ENCODE measurements at regions not wholly inside any gene's neighbourhood (a gene's known extent, or its start where the extent isn't known, plus 50 kb on each side); places are given as distances from the start of the nearest gene placed in this dataset.

DNA sequence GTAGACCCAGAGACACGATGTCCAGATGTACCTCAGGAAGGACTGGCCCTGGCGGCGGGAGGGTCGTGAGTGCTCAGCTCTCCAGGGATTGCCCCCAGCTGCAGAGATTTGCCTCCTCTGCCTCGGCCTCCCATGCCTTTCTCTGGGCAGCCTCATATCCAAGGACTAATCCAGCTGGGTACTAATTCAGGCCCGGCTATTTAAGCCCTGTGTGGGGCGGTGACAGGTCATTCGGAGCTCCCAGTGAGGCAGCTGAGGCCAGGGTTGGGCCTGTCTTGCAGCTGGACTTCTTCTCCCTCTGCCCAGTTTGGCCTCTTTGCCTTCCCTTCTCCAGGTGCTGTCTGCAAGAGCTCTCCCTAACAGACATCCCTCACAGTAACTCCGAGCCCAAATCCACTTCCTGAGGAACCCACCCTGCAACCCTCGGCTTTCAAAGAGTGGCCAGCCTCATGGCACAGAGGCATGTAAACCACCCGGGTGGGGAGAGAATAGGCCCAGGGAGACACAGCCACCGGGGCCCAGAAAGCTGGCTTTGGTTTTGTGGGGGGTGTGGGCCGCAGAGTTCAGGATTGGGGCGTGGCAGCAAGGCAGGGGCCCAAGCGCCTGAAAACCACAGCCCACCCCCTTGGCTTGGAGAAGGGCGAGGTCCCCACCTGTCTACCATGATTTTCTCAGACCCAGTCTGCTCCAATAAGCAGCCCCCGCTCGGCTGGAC is 85.8 kb downstream of the PPCDC start (continued):
- TF ChIP-seq, protein P1, sequence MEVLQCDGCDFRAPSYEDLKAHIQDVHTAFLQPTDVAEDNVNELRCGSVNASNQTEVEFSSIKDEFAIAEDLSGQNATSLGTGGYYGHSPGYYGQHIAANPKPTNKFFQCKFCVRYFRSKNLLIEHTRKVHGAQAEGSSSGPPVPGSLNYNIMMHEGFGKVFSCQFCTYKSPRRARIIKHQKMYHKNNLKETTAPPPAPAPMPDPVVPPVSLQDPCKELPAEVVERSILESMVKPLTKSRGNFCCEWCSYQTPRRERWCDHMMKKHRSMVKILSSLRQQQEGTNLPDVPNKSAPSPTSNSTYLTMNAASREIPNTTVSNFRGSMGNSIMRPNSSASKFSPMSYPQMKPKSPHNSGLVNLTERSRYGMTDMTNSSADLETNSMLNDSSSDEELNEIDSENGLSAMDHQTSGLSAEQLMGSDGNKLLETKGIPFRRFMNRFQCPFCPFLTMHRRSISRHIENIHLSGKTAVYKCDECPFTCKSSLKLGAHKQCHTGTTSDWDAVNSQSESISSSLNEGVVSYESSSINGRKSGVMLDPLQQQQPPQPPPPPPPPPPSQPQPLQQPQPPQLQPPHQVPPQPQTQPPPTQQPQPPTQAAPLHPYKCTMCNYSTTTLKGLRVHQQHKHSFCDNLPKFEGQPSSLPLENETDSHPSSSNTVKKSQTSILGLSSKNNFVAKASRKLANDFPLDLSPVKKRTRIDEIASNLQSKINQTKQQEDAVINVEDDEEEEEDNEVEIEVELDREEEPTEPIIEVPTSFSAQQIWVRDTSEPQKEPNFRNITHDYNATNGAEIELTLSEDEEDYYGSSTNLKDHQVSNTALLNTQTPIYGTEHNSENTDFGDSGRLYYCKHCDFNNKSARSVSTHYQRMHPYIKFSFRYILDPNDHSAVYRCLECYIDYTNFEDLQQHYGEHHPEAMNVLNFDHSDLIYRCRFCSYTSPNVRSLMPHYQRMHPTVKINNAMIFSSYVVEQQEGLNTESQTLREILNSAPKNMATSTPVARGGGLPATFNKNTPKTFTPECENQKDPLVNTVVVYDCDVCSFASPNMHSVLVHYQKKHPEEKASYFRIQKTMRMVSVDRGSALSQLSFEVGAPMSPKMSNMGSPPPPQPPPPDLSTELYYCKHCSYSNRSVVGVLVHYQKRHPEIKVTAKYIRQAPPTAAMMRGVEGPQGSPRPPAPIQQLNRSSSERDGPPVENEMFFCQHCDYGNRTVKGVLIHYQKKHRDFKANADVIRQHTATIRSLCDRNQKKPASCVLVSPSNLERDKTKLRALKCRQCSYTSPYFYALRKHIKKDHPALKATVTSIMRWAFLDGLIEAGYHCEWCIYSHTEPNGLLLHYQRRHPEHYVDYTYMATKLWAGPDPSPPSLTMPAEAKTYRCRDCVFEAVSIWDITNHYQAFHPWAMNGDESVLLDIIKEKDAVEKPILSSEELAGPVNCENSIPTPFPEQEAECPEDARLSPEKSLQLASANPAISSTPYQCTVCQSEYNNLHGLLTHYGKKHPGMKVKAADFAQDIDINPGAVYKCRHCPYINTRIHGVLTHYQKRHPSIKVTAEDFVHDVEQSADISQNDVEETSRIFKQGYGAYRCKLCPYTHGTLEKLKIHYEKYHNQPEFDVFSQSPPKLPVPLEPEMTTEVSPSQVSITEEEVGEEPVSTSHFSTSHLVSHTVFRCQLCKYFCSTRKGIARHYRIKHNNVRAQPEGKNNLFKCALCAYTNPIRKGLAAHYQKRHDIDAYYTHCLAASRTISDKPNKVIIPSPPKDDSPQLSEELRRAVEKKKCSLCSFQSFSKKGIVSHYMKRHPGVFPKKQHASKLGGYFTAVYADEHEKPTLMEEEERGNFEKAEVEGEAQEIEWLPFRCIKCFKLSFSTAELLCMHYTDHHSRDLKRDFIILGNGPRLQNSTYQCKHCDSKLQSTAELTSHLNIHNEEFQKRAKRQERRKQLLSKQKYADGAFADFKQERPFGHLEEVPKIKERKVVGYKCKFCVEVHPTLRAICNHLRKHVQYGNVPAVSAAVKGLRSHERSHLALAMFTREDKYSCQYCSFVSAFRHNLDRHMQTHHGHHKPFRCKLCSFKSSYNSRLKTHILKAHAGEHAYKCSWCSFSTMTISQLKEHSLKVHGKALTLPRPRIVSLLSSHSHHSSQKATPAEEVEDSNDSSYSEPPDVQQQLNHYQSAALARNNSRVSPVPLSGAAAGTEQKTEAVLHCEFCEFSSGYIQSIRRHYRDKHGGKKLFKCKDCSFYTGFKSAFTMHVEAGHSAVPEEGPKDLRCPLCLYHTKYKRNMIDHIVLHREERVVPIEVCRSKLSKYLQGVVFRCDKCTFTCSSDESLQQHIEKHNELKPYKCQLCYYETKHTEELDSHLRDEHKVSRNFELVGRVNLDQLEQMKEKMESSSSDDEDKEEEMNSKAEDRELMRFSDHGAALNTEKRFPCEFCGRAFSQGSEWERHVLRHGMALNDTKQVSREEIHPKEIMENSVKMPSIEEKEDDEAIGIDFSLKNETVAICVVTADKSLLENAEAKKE (CRISPR knock-in tag; IDR thresholded peaks at IDR 0.05): no peak

DNA sequence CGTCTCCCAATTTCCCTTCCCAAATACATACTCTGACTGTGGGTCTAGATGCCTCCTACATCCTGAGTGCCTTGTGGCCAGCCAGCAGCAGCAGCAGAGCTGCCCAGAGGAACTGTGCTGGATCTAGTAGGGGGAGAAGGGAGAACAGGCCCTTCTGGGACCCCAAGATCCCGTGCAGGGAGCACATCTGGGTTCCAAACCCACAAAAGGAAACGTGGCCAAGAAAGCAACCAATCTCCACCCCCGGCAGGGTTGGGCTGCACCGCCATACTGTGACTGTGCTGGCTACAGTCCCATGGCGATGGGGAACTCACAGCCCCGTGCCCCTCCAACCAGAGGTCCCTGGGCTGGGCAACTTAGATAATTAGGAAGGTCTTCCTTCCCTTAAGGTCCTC is 86.3 kb downstream of the PPCDC start:
- Mint-ChIP-seq H3K4me3 (no peak overlapping the region), H3K4me1 (no peaks in the 10 kb centered on the region), H3K27ac (no peak overlapping the region), H3K36me3 (ENCODE audit: low read depth) (peaks cover 3% of the 10 kb centered on the region; the same call in 1 of the 3 replicates), H3K9me3 (peaks cover 9% of the 10 kb centered on the region; the same call in 2 of the 3 replicates), H3K27me3 (ENCODE audit: insufficient read depth, low read depth, poor library complexity) (peaks cover 13% of the 10 kb centered on the region)
- DNase-seq (ENCODE audit: low spot score) (no peak), ATAC-seq (no peak)
- no peaks in the 10 kb centered on the region for H3K9me2 ChIP-seq (ENCODE audit: insufficient read depth)
- H3K27ac ChIP-seq (ENCODE audit: low read depth): no peak overlapping the region
- no peaks in the 10 kb centered on the region for H3K4me1 ChIP-seq (ENCODE audit: insufficient read depth)
- TF ChIP-seq CREB1 (CRISPR knock-in tag; IDR thresholded peaks at IDR 0.05; ENCODE audit: low read depth) (no peak), JUNB (IDR thresholded peaks at IDR 0.05; ENCODE audit: unreplicated experiment) (no peak), STAT1 (IDR thresholded peaks at IDR 0.05; ENCODE audit: unreplicated experiment) (no peak), EZH2 (IDR thresholded peaks at IDR 0.05; ENCODE audit: low read depth, unreplicated experiment) (no peak), ZNF331 (CRISPR knock-in tag; IDR thresholded peaks at IDR 0.05; ENCODE audit: low read depth) (no peak), EZH2phosphoT487 (IDR thresholded peaks at IDR 0.05; ENCODE audit: unreplicated experiment) (no peak), POLR2AphosphoS5 (IDR thresholded peaks at IDR 0.05; ENCODE audit: low read depth) (no peak)
- TF ChIP-seq, protein P2, sequence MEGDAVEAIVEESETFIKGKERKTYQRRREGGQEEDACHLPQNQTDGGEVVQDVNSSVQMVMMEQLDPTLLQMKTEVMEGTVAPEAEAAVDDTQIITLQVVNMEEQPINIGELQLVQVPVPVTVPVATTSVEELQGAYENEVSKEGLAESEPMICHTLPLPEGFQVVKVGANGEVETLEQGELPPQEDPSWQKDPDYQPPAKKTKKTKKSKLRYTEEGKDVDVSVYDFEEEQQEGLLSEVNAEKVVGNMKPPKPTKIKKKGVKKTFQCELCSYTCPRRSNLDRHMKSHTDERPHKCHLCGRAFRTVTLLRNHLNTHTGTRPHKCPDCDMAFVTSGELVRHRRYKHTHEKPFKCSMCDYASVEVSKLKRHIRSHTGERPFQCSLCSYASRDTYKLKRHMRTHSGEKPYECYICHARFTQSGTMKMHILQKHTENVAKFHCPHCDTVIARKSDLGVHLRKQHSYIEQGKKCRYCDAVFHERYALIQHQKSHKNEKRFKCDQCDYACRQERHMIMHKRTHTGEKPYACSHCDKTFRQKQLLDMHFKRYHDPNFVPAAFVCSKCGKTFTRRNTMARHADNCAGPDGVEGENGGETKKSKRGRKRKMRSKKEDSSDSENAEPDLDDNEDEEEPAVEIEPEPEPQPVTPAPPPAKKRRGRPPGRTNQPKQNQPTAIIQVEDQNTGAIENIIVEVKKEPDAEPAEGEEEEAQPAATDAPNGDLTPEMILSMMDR (conservative IDR thresholded peaks at IDR 0.05; ENCODE audit: low read depth in 2 of 2): no peak
- TF ChIP-seq, protein P3, sequence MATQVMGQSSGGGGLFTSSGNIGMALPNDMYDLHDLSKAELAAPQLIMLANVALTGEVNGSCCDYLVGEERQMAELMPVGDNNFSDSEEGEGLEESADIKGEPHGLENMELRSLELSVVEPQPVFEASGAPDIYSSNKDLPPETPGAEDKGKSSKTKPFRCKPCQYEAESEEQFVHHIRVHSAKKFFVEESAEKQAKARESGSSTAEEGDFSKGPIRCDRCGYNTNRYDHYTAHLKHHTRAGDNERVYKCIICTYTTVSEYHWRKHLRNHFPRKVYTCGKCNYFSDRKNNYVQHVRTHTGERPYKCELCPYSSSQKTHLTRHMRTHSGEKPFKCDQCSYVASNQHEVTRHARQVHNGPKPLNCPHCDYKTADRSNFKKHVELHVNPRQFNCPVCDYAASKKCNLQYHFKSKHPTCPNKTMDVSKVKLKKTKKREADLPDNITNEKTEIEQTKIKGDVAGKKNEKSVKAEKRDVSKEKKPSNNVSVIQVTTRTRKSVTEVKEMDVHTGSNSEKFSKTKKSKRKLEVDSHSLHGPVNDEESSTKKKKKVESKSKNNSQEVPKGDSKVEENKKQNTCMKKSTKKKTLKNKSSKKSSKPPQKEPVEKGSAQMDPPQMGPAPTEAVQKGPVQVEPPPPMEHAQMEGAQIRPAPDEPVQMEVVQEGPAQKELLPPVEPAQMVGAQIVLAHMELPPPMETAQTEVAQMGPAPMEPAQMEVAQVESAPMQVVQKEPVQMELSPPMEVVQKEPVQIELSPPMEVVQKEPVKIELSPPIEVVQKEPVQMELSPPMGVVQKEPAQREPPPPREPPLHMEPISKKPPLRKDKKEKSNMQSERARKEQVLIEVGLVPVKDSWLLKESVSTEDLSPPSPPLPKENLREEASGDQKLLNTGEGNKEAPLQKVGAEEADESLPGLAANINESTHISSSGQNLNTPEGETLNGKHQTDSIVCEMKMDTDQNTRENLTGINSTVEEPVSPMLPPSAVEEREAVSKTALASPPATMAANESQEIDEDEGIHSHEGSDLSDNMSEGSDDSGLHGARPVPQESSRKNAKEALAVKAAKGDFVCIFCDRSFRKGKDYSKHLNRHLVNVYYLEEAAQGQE (IDR thresholded peaks at IDR 0.05; ENCODE audit: unreplicated experiment): no peak
- H3K4me2 ChIP-seq: no peak overlapping the region
- H4K20me1 ChIP-seq (replicated peaks; ENCODE audit: insufficient read depth): no peaks in the 10 kb centered on the region
- no peaks in the 10 kb centered on the region for H3K27me3 ChIP-seq (ENCODE audit: insufficient read depth)
- no peaks in the 10 kb centered on the region for H3K79me2 ChIP-seq (replicated peaks; ENCODE audit: insufficient read depth)
- no peaks in the 10 kb centered on the region for H3K36me3 ChIP-seq (ENCODE audit: insufficient read depth)
- no peak overlapping the region; the same call in 1 of the 2 replicates for H2AFZ ChIP-seq
- no peaks in the 10 kb centered on the region for H3F3A ChIP-seq (replicated peaks; ENCODE audit: low read depth)
- H3K4me3 ChIP-seq: no peak overlapping the region
